Activated CD4-positive, alpha-beta memory T cell treated with anti-CD3 and anti-CD28 coated beads, Interleukin-2, amount 10 ng/mL, durations not matched to agents 7 days and 5 days (primary cell): ENCODE measurements at regions not wholly inside any gene's neighbourhood (a gene's known extent, or its start where the extent isn't known, plus 50 kb on each side); places are given as distances from the start of the nearest gene placed in this dataset.
"Not testable (repeated sequence)": the region's sequence is repeated elsewhere in the genome, so short reads cannot be mapped to it uniquely, and the experiment has no call there.

Experiments
- CTCF ChIA-PET: fragments of 350-600 bp; sonication (Branson Sonifier 250); formaldehyde crosslinking; loops from one replicate; lab custom pipeline; 2021; ENCODE audit warnings: antibody characterized with exemption, inconsistent platforms; lab: Charles Lee
- POLR2A ChIA-PET: fragments of 350-600 bp; sonication (Branson Sonifier 250); formaldehyde crosslinking; loops from one replicate; lab custom pipeline; 2021; ENCODE audit warnings: antibody characterized with exemption; lab: Charles Lee
- DNase-seq: peaks from one replicate; pipeline ENCODE4 v3.0.0-alpha.2; 2020
- H3K27ac Mint-ChIP-seq: one replicate; pipeline ENCODE4 v1.8.0; 2021; ENCODE audit warnings: mild to moderate bottlenecking, mixed read lengths
- H3K27me3 Mint-ChIP-seq: one replicate; pipeline ENCODE4 v1.8.0; 2021; ENCODE audit warnings: mixed read lengths
- H3K36me3 Mint-ChIP-seq: one replicate; pipeline ENCODE4 v1.8.0; 2021; ENCODE audit warnings: low read depth, mixed read lengths
- H3K4me1 Mint-ChIP-seq: one replicate; pipeline ENCODE4 v1.8.0; 2021; ENCODE audit warnings: mixed read lengths
- H3K4me3 Mint-ChIP-seq: one replicate; pipeline ENCODE4 v1.8.0; 2021; ENCODE audit warnings: mild to moderate bottlenecking, mixed read lengths
- H3K9me3 Mint-ChIP-seq: one replicate; pipeline ENCODE4 v1.8.0; 2021; ENCODE audit warnings: mixed read lengths

DNA sequence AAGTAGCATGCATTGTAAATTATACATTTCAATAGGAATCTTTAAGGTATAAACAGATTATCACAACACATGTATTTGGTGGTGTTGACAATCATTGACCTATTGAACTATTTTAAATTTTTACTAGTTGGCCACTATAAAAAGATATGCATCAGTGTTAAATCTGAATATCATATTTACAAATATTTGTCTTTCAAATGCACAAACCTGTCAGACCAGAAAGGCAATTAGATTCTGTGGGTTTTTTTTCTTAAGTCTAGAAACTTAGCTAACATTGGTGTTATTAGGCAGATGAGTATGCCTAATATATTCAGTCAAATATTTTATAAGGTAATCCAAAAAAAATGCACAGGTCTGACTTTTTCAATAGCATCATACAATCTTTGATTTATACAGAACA lies 241.4 kb upstream of the DGKB start:
- DNase-seq = no peak
- peaks cover 9% of the 10 kb centered on the region for H3K9me3 Mint-ChIP-seq
- CTCF ChIA-PET = no interaction called here
- POLR2A ChIA-PET = no interaction called here
- H3K4me1 Mint-ChIP-seq = no peaks in the 10 kb centered on the region
- no peak overlapping the region for H3K4me3 Mint-ChIP-seq
- H3K27ac Mint-ChIP-seq = no peak overlapping the region
- no peaks in the 10 kb centered on the region for H3K36me3 Mint-ChIP-seq
- no peaks in the 10 kb centered on the region for H3K27me3 Mint-ChIP-seq

DNA sequence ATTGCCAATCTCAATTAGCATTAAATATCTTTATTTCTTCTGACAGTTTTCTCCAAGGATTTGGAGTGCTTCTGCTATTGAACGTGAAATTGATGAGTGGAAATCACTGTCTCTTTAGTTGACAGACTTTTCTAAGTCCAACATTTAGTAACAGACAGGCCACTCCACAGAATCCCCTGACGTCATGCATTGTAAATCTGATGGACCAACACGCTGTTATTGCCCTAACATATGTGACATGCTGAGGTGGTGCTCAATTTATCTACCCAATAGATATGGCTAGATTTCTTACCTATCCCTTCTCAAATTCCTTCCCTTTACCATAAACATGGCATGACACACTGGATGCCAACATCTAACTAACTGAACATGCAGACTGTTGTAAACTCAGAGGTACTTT lies 240.6 kb upstream of the DGKB start:
- H3K36me3 Mint-ChIP-seq = no peaks in the 10 kb centered on the region
- H3K4me3 Mint-ChIP-seq = no peak overlapping the region
- POLR2A ChIA-PET = no interaction called here
- H3K27me3 Mint-ChIP-seq = no peaks in the 10 kb centered on the region
- CTCF ChIA-PET = no interaction called here
- DNase-seq = no peak
- H3K9me3 Mint-ChIP-seq = peaks cover 6% of the 10 kb centered on the region
- no peaks in the 10 kb centered on the region for H3K4me1 Mint-ChIP-seq
- H3K27ac Mint-ChIP-seq = no peak overlapping the region

DNA sequence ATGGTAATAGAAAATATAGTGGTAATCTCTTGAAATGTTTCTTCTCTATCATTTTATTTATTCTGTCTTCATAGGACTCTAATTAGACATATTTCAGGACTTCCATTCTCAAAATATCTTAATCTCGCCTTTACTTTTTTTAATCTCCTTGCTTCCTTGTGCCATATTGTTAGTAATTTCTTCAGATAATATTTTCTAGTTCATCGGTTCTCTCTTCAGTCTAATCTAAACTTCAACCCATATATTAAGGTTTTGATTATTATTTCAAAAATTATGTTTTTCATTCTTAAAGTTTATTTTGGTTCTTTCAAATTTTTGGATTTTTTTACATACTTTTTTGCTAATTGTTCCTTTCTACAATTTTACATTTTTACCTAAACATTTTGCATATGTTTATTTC lies 237.9 kb upstream of the DGKB start:
- CTCF ChIA-PET = no interaction called here

DNA sequence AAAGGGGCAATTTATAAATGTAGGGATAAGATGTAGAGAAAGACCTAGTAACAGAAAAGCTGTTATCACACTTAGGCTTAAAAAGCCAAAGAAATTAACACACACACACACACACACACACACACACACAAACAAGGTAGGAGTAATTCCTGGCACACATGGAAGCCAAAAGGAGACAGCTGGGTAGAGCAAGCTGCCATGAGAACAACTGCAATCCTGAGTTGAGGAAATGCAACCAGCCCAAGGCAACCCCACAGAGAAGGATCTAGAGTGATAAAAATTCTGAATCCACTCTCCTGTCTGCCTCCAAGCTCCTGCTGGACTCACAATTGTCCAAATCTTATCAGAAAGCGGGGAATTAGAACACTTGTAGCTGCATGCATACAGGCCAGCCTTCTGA lies 229.1 kb upstream of the DGKB start:
- ChIA-PET CTCF (no interaction called here), POLR2A (no interaction called here)
- Mint-ChIP-seq H3K4me1 (no peaks in the 10 kb centered on the region), H3K4me3 (no peak overlapping the region), H3K9me3 (no peaks in the 10 kb centered on the region), H3K27ac (no peak overlapping the region), H3K36me3 (no peaks in the 10 kb centered on the region), H3K27me3 (no peaks in the 10 kb centered on the region)
- DNase-seq = no peak

More for the DNA sequence above, 237.9 kb upstream of the DGKB start:
- Mint-ChIP-seq H3K4me3 (no peak overlapping the region), H3K9me3 (no peaks in the 10 kb centered on the region), H3K36me3 (no peaks in the 10 kb centered on the region), H3K4me1 (no peaks in the 10 kb centered on the region), H3K27ac (no peak overlapping the region), H3K27me3 (no peaks in the 10 kb centered on the region)
- DNase-seq = no peak
- POLR2A ChIA-PET = no interaction called here

DNA sequence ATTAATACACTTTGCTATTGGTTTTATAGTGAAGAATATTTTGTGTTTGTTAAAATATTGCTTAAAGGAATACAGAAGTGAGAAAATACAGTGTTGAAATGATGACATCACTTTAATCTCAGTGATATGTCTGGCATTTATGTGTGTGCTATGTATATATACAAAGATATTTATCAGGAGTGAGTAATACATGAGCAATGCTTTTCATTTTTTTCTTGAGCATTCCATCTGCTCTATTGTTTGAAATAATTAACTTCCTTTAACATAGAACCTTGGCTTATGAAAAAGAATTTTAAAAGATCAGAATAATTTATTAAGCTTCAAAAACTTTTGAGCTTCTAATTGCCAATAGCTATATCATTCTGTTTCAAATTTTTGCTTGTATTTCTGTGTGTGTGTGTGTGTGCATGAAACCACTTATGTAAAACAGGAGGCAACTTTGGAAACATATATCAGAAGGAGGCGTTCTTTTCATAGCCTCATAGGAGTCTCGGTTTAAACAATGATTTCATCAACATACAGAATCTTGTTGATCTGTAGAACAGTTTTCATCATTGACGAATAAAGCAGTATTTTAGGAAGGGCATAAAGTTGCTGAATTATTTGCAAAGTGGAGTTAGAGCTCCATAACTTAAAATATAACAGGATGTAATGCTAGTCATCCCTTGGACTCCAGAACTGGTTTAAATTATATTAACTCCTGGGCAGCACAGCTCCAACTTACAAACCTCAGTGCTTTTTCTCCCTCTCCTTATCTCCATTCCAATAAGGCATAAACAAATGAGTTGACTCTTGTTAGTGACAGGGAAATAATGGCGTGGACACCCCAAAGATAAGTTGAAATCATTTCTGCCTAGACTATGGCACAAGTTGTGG lies 228.4 kb upstream of the DGKB start:
- ChIA-PET POLR2A (no interaction called here), CTCF (no interaction called here)
- DNase-seq = no peak
- Mint-ChIP-seq H3K36me3 (no peaks in the 10 kb centered on the region), H3K4me1 (no peaks in the 10 kb centered on the region), H3K27ac (no peak overlapping the region), H3K4me3 (no peak overlapping the region), H3K27me3 (no peaks in the 10 kb centered on the region), H3K9me3 (no peaks in the 10 kb centered on the region)

DNA sequence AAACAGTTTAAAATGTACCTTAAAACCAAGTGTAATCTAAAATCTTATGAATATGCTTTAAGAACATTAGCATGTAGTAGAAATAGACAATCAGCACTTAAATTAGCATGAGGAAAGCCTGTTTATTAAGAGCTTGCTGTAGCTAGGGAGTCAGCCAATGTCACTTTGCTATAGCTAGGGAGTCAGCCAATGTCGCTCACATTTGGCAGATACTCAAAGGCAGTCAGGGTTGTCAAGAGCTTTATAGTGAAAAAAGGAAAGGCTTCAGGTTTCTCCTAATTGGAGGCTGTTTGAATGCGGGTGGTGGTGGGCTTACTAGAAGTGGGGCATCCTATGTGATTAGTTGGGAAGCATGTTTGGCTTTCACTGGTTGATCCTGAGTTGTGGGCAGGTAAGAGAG lies 226.2 kb upstream of the DGKB start:
- POLR2A ChIA-PET = no interaction called here
- Mint-ChIP-seq H3K27me3 (no peaks in the 10 kb centered on the region), H3K9me3 (no peaks in the 10 kb centered on the region), H3K27ac (no peak overlapping the region), H3K4me1 (no peaks in the 10 kb centered on the region), H3K4me3 (no peak overlapping the region), H3K36me3 (no peaks in the 10 kb centered on the region)
- CTCF ChIA-PET = no interaction called here
- DNase-seq = no peak

DNA sequence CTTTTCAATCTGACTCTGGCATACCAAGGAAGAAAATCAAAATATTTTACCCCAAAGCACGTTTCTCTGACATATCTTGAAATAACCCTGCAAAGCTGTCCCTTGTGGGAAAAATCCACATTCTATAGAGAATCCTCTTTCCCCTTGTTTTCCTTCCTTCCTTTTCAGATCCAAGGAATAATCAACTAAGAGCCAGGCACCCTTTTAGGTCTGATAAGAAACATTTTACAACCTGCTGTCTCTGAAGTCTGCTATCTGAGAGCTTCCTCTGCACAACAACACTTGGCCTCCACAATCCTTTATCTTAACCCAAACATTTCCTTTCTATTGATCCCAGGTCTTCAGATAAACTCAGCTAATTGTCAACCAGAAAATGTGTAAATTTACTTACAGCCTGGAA lies 224.1 kb upstream of the DGKB start:
- DNase-seq, H3K27me3 Mint-ChIP-seq, CTCF ChIA-PET, H3K27ac Mint-ChIP-seq, H3K4me1 Mint-ChIP-seq, POLR2A ChIA-PET, H3K4me3 Mint-ChIP-seq, H3K9me3 Mint-ChIP-seq, H3K36me3 Mint-ChIP-seq: not testable (repeated sequence)

DNA sequence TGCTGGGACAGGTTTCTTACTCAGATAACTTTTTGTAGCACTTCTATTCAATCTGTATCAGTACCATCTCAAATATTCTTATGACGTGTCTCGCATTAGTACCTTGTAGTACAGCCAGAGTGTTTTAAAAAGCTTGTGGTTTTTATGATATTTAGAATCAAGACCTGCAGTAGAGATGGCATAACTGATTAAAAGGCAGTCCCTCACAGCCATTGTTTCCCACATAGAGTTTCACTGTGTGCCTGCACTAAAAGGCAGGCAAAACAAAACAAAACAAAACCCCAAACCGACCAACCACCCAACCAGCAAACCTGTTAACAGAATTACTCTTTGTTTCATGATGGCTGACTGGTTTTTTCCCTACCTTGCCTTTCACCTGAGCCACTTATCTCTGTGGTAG lies 221.3 kb upstream of the DGKB start:
- H3K27me3 Mint-ChIP-seq = no peaks in the 10 kb centered on the region
- POLR2A ChIA-PET = no interaction called here
- CTCF ChIA-PET = no interaction called here

DNA sequence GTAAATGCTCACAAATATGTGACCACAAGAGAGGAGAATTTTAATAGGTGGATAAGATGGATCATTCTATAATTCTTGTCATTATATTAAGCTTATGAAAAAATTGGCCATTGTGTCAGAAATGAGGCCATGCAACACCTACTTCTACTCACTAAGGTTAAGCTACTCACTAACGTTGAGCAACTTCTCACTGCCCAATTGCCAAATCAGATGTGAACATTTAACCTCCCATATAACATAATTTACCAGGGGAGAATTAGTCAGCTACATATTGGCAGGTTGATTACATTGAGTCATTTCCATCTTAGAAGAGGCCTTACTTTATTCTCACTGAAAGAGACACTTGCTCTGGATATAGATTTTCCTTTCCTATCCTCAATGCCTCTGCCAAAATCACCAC lies 211.2 kb upstream of the DGKB start:
- Mint-ChIP-seq H3K36me3 (no peaks in the 10 kb centered on the region), H3K27me3 (no peaks in the 10 kb centered on the region), H3K4me1 (no peaks in the 10 kb centered on the region), H3K4me3 (no peak overlapping the region), H3K27ac (no peak overlapping the region), H3K9me3 (peaks cover 3% of the 10 kb centered on the region)
- no peak for DNase-seq
- CTCF ChIA-PET = no interaction called here
- POLR2A ChIA-PET = no interaction called here

More for the DNA sequence above, 221.3 kb upstream of the DGKB start:
- no peak overlapping the region for H3K27ac Mint-ChIP-seq
- H3K4me1 Mint-ChIP-seq = no peaks in the 10 kb centered on the region
- no peak overlapping the region for H3K4me3 Mint-ChIP-seq
- no peaks in the 10 kb centered on the region for H3K36me3 Mint-ChIP-seq
- DNase-seq = no peak
- H3K9me3 Mint-ChIP-seq = peaks cover 12% of the 10 kb centered on the region

DNA sequence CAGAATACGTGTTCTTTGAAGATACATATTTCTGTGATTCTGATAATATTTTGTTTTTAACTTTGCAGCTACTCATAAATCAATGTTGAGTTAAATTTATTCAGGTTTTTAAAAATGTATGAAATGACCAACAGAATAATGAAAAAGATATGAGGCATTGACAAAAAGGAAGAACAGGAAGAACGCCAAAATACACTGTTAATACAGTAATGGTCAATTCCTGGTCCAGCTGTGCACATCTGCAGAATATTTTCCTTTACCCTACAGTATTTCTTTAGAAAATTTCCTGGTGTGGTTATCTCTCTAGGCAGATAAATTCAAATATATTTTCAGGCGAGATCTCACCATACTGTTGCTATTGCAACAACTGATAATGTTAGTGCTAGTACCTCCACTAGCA lies 203.2 kb upstream of the DGKB start:
- Mint-ChIP-seq H3K27me3 (no peaks in the 10 kb centered on the region), H3K36me3 (no peaks in the 10 kb centered on the region), H3K4me1 (no peaks in the 10 kb centered on the region), H3K27ac (no peak overlapping the region), H3K9me3 (peaks cover 7% of the 10 kb centered on the region), H3K4me3 (no peak overlapping the region)
- POLR2A ChIA-PET = no interaction called here
- CTCF ChIA-PET = no interaction called here
- no peak for DNase-seq

DNA sequence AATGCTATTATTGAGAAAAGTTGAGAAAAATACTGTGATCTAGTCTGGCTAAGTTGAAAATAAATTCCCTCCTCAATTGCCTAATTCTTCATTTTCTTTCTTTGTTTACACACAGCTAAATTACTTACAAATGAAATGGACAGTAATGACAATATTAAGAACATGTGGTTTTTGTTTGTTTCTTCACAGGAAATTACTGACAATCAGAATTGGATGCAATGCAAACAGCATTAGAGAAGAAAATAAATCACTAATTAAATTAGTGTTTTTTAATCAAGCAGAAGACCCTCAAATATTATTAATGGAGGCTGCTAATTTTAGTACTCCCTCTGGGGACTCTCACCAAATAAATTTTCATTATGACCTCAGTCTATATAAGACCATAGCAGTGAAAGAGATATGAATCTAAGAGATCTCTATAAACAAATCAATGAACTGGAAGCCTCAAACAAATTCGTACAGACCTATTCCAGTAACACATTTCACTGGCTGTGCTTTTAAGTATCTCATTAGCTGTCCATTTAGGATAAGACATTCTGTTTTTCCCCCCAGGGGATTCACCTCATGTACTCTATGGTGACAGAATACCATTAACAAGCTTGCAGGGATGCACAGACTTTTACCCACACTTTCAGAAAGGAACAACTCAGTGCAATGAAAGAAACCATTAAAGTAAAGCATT lies 202.0 kb upstream of the DGKB start:
- no peaks in the 10 kb centered on the region for H3K27me3 Mint-ChIP-seq
- CTCF ChIA-PET = no interaction called here
- H3K27ac Mint-ChIP-seq = no peak overlapping the region
- no peak overlapping the region for H3K4me3 Mint-ChIP-seq
- H3K36me3 Mint-ChIP-seq = no peaks in the 10 kb centered on the region
- H3K4me1 Mint-ChIP-seq = no peaks in the 10 kb centered on the region
- POLR2A ChIA-PET = no interaction called here
- no peak for DNase-seq
- H3K9me3 Mint-ChIP-seq = peaks cover 7% of the 10 kb centered on the region

DNA sequence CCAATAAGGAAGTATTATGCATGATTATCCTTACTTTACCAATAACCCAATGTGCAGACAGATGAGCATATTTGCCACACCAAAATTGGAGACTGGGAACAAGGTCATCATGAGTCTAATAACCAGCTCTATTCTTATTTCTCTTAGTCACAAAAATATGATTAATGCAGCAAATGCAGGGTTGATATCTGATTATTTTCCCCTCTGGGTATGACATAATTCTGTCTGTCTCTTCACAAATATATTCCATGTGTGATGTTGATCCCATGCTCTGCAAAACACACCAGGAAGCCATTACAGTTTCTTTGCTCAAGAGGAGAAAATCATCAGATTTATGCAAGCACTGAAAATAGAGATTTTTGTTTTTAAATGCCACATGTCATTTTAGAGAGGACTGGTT lies 196.5 kb upstream of the DGKB start:
- no peaks in the 10 kb centered on the region for H3K27me3 Mint-ChIP-seq
- H3K27ac Mint-ChIP-seq = no peak overlapping the region
- ChIA-PET CTCF (no interaction called here), POLR2A (no interaction called here)
- no peaks in the 10 kb centered on the region for H3K36me3 Mint-ChIP-seq
- no peaks in the 10 kb centered on the region for H3K4me1 Mint-ChIP-seq
- no peaks in the 10 kb centered on the region for H3K9me3 Mint-ChIP-seq
- no peak for DNase-seq
- no peak overlapping the region for H3K4me3 Mint-ChIP-seq

DNA sequence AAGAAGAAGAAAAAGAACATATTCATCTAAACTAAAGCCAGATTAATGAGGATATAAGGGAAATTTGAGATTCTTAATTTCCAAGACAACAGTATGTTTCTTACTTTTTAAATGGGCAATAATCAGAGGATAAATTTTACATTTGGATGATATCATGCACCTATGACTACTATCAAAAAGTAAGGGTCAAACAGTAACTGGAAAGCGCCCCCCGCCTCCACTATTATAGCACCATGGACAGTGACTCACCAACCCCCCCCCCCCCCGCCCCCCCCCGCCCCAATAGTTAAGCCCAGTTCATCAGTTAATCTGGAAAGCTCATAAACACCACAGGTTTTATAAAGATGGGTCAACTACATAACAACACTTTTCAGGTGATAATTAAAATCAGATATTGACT lies 194.3 kb upstream of the DGKB start:
- ChIA-PET CTCF (no interaction called here), POLR2A (no interaction called here)
- H3K27ac Mint-ChIP-seq = no peak overlapping the region
- H3K36me3 Mint-ChIP-seq = no peaks in the 10 kb centered on the region
- no peaks in the 10 kb centered on the region for H3K4me1 Mint-ChIP-seq
- no peak overlapping the region for H3K4me3 Mint-ChIP-seq
- no peak for DNase-seq
- no peaks in the 10 kb centered on the region for H3K27me3 Mint-ChIP-seq
- H3K9me3 Mint-ChIP-seq = no peaks in the 10 kb centered on the region

DNA sequence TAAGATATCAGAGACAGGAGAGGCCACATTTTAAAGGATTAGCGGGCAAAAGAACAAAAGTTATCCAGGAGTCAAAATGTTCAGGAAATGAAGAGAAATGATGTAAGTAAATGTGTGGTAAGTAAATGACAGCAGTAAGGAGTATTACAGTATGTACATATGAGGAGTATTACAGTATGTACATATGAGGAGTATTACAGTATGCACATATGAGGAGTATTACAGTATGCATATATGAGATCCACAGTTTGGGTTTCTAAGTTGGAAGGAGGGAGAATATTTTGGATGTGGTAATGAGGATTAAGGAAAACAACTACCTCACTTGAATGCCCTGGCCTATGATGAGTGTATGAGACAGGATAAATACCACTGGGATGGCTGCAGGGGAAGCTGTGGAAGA lies 192.4 kb upstream of the DGKB start:
- Mint-ChIP-seq H3K4me1 (no peaks in the 10 kb centered on the region), H3K4me3 (no peak overlapping the region), H3K27ac (no peak overlapping the region), H3K9me3 (no peaks in the 10 kb centered on the region), H3K36me3 (no peaks in the 10 kb centered on the region), H3K27me3 (no peaks in the 10 kb centered on the region)
- ChIA-PET CTCF (no interaction called here), POLR2A (no interaction called here)
- no peak for DNase-seq
